HG03103 (cell line): ENCODE measurements at regions not wholly inside any gene's neighbourhood (a gene's known extent, or its start where the extent isn't known, plus 50 kb on each side); places are given as distances from the start of the nearest gene placed in this dataset.

Experiments used
- ATAC-seq: cut with Tn5 transposase; IDR thresholded peaks from one replicate; pipeline ENCODE4 v1.9.1; 2021; ENCODE audit warnings: low read depth; ENCODE audit not compliant: unreplicated experiment

- no peak for ATAC-seq
Observed at GRCh38 chr3:127405791-127406190, 117.9 kb upstream of the PRR20G start.

- no peak for ATAC-seq
Observed at GRCh38 chr3:127405010-127405598, 117.3 kb upstream of the PRR20G start.

GRCh38 chr3:127404221-127405009 is 116.6 kb upstream of the PRR20G start:
- no peak for ATAC-seq

GRCh38 chr3:127403795-127404194 is 115.9 kb upstream of the PRR20G start:
- ATAC-seq, result no peak

- no peak for ATAC-seq
Observed at GRCh38 chr3:127399154-127399553, 111.3 kb upstream of the PRR20G start.

GRCh38 chr3:127396473-127396872 is 108.6 kb upstream of the PRR20G start:
- no peak for ATAC-seq

GRCh38 chr3:127395663-127396355 is 108.0 kb upstream of the PRR20G start:
- ATAC-seq, result no peak

- no peak for ATAC-seq
Observed at GRCh38 chr3:127394984-127395662, 107.3 kb upstream of the PRR20G start.

GRCh38 chr3:127394031-127394430 is 106.2 kb upstream of the PRR20G start:
- ATAC-seq, result no peak

GRCh38 chr3:127393131-127393820 is 105.4 kb upstream of the PRR20G start:
- no peak for ATAC-seq

GRCh38 chr3:127392156-127392490 is 104.3 kb upstream of the PRR20G start:
- no peak for ATAC-seq

- ATAC-seq, result no peak
Observed at GRCh38 chr3:127391436-127392155, 103.8 kb upstream of the PRR20G start.

- no peak for ATAC-seq
Observed at GRCh38 chr3:127390365-127391025, 102.6 kb upstream of the PRR20G start.

GRCh38 chr3:127389913-127390312 is 102.1 kb upstream of the PRR20G start:
- ATAC-seq, result no peak

- ATAC-seq, result no peak
Observed at GRCh38 chr3:127389420-127389819, 101.6 kb upstream of the PRR20G start.

- no peak for ATAC-seq
Observed at GRCh38 chr3:127388427-127388826, 100.6 kb upstream of the PRR20G start.

GRCh38 chr3:127387556-127388153 is 99.8 kb upstream of the PRR20G start:
- no peak for ATAC-seq

GRCh38 chr3:127387119-127387518 is 99.3 kb upstream of the PRR20G start:
- ATAC-seq, result no peak

- no peak for ATAC-seq
Observed at GRCh38 chr3:127386490-127386889, 98.6 kb upstream of the PRR20G start.
